Hepatocyte (in vitro differentiated cells): ENCODE measurements at regions not wholly inside any gene's neighbourhood (a gene's known extent, or its start where the extent isn't known, plus 50 kb on each side); places are given as distances from the start of the nearest gene placed in this dataset.

ENCODE experiments used
- DNase-seq: peaks from one replicate; pipeline ENCODE4 v3.0.0-alpha.2; 2016; ENCODE audit warnings: low spot score
- H2AFZ ChIP-seq: fragments of 200-600 bp; sonication (generic); 2 replicates; pipeline ENCODE4 v1.6.0; 2016; ENCODE audit warnings: antibody characterized with exemption, mild to moderate bottlenecking
- H3K27ac ChIP-seq: fragments of 200-600 bp; sonication (generic); 2 replicates; pipeline ENCODE4 v1.5.1; 2016; ENCODE audit warnings: mild to moderate bottlenecking
- H3K27me3 ChIP-seq: fragments of 200-600 bp; sonication (generic); 2 replicates; pipeline ENCODE4 v1.6.1; 2016
- H3K36me3 ChIP-seq: fragments of 200-600 bp; sonication (generic); replicated peaks from 2 replicates; pipeline ENCODE4 v1.5.1; 2016; ENCODE audit warnings: low read depth; ENCODE audit not compliant: insufficient read depth
- H3K4me1 ChIP-seq: fragments of 200-600 bp; sonication (generic); 2 replicates; pipeline ENCODE4 v1.5.1; 2016; ENCODE audit warnings: mild to moderate bottlenecking, moderate library complexity; ENCODE audit not compliant: insufficient read depth
- H3K4me2 ChIP-seq: fragments of 200-600 bp; sonication (generic); 2 replicates; pipeline ENCODE4 v1.6.0; 2016
- H3K4me3 ChIP-seq: fragments of 200-600 bp; sonication (generic); 2 replicates; pipeline ENCODE4 v1.5.1; 2016; ENCODE audit warnings: mild to moderate bottlenecking
- H3K79me2 ChIP-seq: fragments of 200-600 bp; sonication (generic); 2 replicates; pipeline ENCODE4 v1.6.0; 2017; ENCODE audit warnings: mild to moderate bottlenecking
- H3K9me2 ChIP-seq: fragments of 200-600 bp; sonication (generic); replicated peaks from 2 replicates; pipeline ENCODE4 v1.6.0; 2017; ENCODE audit warnings: mild to moderate bottlenecking; ENCODE audit not compliant: insufficient read depth
- H3K9me3 ChIP-seq: fragments of 200-600 bp; sonication (generic); 2 replicates; pipeline ENCODE4 v1.5.1; 2016; ENCODE audit warnings: low read depth, mild to moderate bottlenecking
- H4K20me1 ChIP-seq: fragments of 200-600 bp; sonication (generic); 2 replicates; pipeline ENCODE4 v1.6.0; 2016; ENCODE audit warnings: mild to moderate bottlenecking; ENCODE audit not compliant: insufficient read depth, poor library complexity, severe bottlenecking
- EZH2 ChIP-seq: fragments of 200-600 bp; sonication (generic); IDR thresholded peaks from 2 replicates; pipeline ENCODE4 v1.6.1; 2016; ENCODE audit warnings: antibody characterized with exemption, mild to moderate bottlenecking, borderline replicate concordance
- EZH2phosphoT487 ChIP-seq: fragments of 200-600 bp; sonication (generic); IDR thresholded peaks from one replicate; pipeline ENCODE4 v1.6.1; 2018; ENCODE audit warnings: antibody characterized with exemption, mild to moderate bottlenecking, low read depth, moderate library complexity; ENCODE audit not compliant: unreplicated experiment, severe bottlenecking
- WGBS: methylation state at CpG from one replicate; pipeline ENCODE4 v1.1.6; 2016; ENCODE audit warnings: low lambda C conversion rate; ENCODE audit errors: missing lambda C conversion rate; 5-methylcytosine and 5-hydroxymethylcytosine counted together
- TF ChIP-seq, protein P1 (sequence below): fragments of 200-600 bp; sonication (generic); IDR thresholded peaks from 2 replicates; pipeline ENCODE4 v1.5.1; 2016; ENCODE audit warnings: antibody characterized with exemption, mild to moderate bottlenecking; ENCODE audit not compliant: poor library complexity

GRCh38 chr16:79772784-79773183 lies 172.2 kb upstream of the MAF start:
- Histone ChIP-seq H3K4me3 (no peak overlapping the region), H4K20me1 (no peaks in the 10 kb centered on the region), H3K9me3 (no peaks in the 10 kb centered on the region), H3K27ac (peak overlapping the region; percentile 5), H3K79me2 (no peaks in the 10 kb centered on the region), H3K4me1 (peaks cover 38% of the 10 kb centered on the region), H3K4me2 (no peak overlapping the region), H3K36me3 (no peaks in the 10 kb centered on the region), H3K27me3 (no peaks in the 10 kb centered on the region), H3K9me2 (no peaks in the 10 kb centered on the region), H2AFZ (no peak overlapping the region)
- 76% methylated on average over 3 of the region's 3 CpGs for WGBS
- TF ChIP-seq EZH2phosphoT487 = no peak
- TF ChIP-seq EZH2 = no peak
- TF ChIP-seq, protein P1, sequence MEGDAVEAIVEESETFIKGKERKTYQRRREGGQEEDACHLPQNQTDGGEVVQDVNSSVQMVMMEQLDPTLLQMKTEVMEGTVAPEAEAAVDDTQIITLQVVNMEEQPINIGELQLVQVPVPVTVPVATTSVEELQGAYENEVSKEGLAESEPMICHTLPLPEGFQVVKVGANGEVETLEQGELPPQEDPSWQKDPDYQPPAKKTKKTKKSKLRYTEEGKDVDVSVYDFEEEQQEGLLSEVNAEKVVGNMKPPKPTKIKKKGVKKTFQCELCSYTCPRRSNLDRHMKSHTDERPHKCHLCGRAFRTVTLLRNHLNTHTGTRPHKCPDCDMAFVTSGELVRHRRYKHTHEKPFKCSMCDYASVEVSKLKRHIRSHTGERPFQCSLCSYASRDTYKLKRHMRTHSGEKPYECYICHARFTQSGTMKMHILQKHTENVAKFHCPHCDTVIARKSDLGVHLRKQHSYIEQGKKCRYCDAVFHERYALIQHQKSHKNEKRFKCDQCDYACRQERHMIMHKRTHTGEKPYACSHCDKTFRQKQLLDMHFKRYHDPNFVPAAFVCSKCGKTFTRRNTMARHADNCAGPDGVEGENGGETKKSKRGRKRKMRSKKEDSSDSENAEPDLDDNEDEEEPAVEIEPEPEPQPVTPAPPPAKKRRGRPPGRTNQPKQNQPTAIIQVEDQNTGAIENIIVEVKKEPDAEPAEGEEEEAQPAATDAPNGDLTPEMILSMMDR = no peak
- DNase-seq = no peak

- 56% methylated on average over 4 of the region's 4 CpGs for WGBS
- Histone ChIP-seq H4K20me1 (no peaks in the 10 kb centered on the region), H3K4me1 (peaks cover 46% of the 10 kb centered on the region), H3K9me3 (no peaks in the 10 kb centered on the region), H3K27me3 (no peaks in the 10 kb centered on the region), H2AFZ (no peak overlapping the region), H3K27ac (peak overlapping the region; percentile 5), H3K4me2 (no peak overlapping the region), H3K36me3 (no peaks in the 10 kb centered on the region), H3K79me2 (no peaks in the 10 kb centered on the region), H3K4me3 (no peak overlapping the region), H3K9me2 (no peaks in the 10 kb centered on the region)
- no peak for DNase-seq
- TF ChIP-seq EZH2phosphoT487 = no peak
Observed at GRCh38 chr16:79772048-79772447, 171.5 kb upstream of the MAF start.

- 3% methylated on average over 50 of the region's 59 CpGs for WGBS
- no peaks in the 10 kb centered on the region for H3K9me2 ChIP-seq
- H3K9me3 ChIP-seq = no peaks in the 10 kb centered on the region
- peak overlapping the region; percentile 45 for H3K4me3 ChIP-seq
- peak; percentile 97 for DNase-seq
- H3K79me2 ChIP-seq = no peaks in the 10 kb centered on the region
- peak overlapping the region; percentile 94 for H3K27ac ChIP-seq
- H3K4me1 ChIP-seq = peaks cover 43% of the 10 kb centered on the region
- H3K27me3 ChIP-seq = no peaks in the 10 kb centered on the region
- peak overlapping the region; percentile 80 for H3K4me2 ChIP-seq
- TF ChIP-seq, protein P1 = no peak
- TF ChIP-seq EZH2phosphoT487 (no peak), EZH2 (no peak)
- H4K20me1 ChIP-seq = no peaks in the 10 kb centered on the region
- H2AFZ ChIP-seq = peak overlapping the region; percentile 70
- no peaks in the 10 kb centered on the region for H3K36me3 ChIP-seq
Observed at GRCh38 chr16:79770244-79771064, 169.9 kb upstream of the MAF start.

DNA sequence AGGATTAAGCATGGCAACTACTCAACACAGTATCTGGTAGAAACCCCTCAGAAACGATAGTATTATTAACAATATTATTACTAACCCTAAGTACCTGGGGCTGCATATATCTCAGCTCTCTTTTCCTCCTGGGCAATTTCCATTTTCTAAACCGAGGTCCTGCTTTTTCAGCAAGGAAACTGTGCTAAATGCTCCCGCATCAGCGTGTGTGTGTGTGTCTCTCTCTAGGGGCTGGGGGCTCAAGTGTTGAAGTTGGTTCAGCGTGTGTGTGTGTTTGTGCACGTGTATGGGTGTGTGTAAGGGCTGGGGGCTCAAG lies 169.3 kb upstream of the MAF start:
- Histone ChIP-seq H2AFZ (peak overlapping the region; percentile 19), H3K4me2 (peak overlapping the region; percentile 80), H3K4me1 (peaks cover 43% of the 10 kb centered on the region), H3K36me3 (no peaks in the 10 kb centered on the region), H3K9me2 (no peaks in the 10 kb centered on the region), H3K27me3 (no peaks in the 10 kb centered on the region), H4K20me1 (no peaks in the 10 kb centered on the region), H3K4me3 (peak overlapping the region; percentile 45), H3K79me2 (no peaks in the 10 kb centered on the region), H3K27ac (peak overlapping the region; percentile 94), H3K9me3 (no peaks in the 10 kb centered on the region)
- DNase-seq = no peak
- TF ChIP-seq EZH2phosphoT487 (no peak), EZH2 (no peak)
- TF ChIP-seq, protein P1 = no peak
- WGBS = 63% methylated on average over 6 of the region's 6 CpGs
